Naive thymus-derived CD8-positive, alpha-beta T cell (primary cell): ENCODE measurements at regions not wholly inside any gene's neighbourhood (a gene's known extent, or its start where the extent isn't known, plus 50 kb on each side); places are given as distances from the start of the nearest gene placed in this dataset.

Source experiments
- ATAC-seq, 2 donors: fragments of 150-1000 bp; cut with Tn5 transposase in 1 of 2; sonication (Bioruptor Pico), chemical (Tn5 transposase) in 1 of 2; 1 replicate in 1 of 2; 2 replicates in 1 of 2; pipeline ENCODE4 v1.10.0; 2021; ENCODE audit warnings: mild to moderate bottlenecking in 2 of 2, moderate library complexity in 2 of 2
- POLR2A ChIA-PET: fragments of 350-600 bp; sonication (Branson Sonifier 250); formaldehyde crosslinking; loops from one replicate; lab custom pipeline; 2021; ENCODE audit warnings: antibody characterized with exemption; lab: Charles Lee
- DNase-seq, 10 donors: peaks; one replicate each; pipeline versions ENCODE4 v3.0.0 to v3.0.0-alpha.2; 2020 to 2022
- H3K27ac Mint-ChIP-seq, 10 donors: one replicate each; pipeline ENCODE4 v1.8.0; 2020 to 2022; ENCODE audit warnings: mild to moderate bottlenecking in 10 of 10, mixed read lengths in 10 of 10, moderate library complexity in 4 of 10, inconsistent platforms in 1 of 10
- H3K27me3 Mint-ChIP-seq, 5 donors: one replicate each; pipeline ENCODE4 v1.8.0; 2021 to 2022; ENCODE audit warnings: mixed read lengths in 5 of 5
- H3K36me3 Mint-ChIP-seq, 3 donors: one replicate each; pipeline ENCODE4 v1.8.0; 2020 to 2022; ENCODE audit warnings: mixed read lengths in 3 of 3, mild to moderate bottlenecking in 2 of 3, inconsistent platforms in 1 of 3
- H3K4me1 Mint-ChIP-seq, 4 donors: one replicate each; pipeline ENCODE4 v1.8.0; 2021 to 2022; ENCODE audit warnings: mixed read lengths in 4 of 4
- H3K4me3 Mint-ChIP-seq, 10 donors: one replicate each; pipeline ENCODE4 v1.8.0; 2020 to 2022; ENCODE audit warnings: mild to moderate bottlenecking in 10 of 10, mixed read lengths in 10 of 10, moderate library complexity in 6 of 10, inconsistent platforms in 1 of 10
- H3K9me3 Mint-ChIP-seq, 9 donors: one replicate each; pipeline ENCODE4 v1.8.0; 2020 to 2022; ENCODE audit warnings: mixed read lengths in 9 of 9, mild to moderate bottlenecking in 3 of 9, inconsistent platforms in 1 of 9, moderate library complexity in 1 of 9

GRCh38 chr2:226611196-226611943, 188.2 kb downstream of the IRS1 start:
- Mint-ChIP-seq H3K27me3 (peaks cover 1 to 13% (median 10%) of the 10 kb centered on the region in 5 donors), H3K36me3 (no peaks in the 10 kb centered on the region), H3K4me1 (peaks cover 0 to 4% (median 0%) of the 10 kb centered on the region in 4 donors), H3K4me3 (no peak overlapping the region), H3K27ac (no peak overlapping the region), H3K9me3 (no peaks in the 10 kb centered on the region)
- no peak for ATAC-seq
- DNase-seq, result no peak
- POLR2A ChIA-PET, result no interaction called here

- Mint-ChIP-seq H3K27me3 (peaks cover 4 to 28% (median 15%) of the 10 kb centered on the region in 5 donors), H3K4me1 (peaks cover 0 to 4% (median 0%) of the 10 kb centered on the region in 4 donors), H3K4me3 (no peak overlapping the region), H3K36me3 (no peaks in the 10 kb centered on the region), H3K9me3 (no peaks in the 10 kb centered on the region), H3K27ac (no peak overlapping the region)
- DNase-seq (no peak), ATAC-seq (no peak)
- POLR2A ChIA-PET, result no interaction called here
Measured at GRCh38 chr2:226609366-226609765, 190.3 kb downstream of the IRS1 start.

GRCh38 chr2:226608451-226608850, 191.2 kb downstream of the IRS1 start:
- DNase-seq (no peak), ATAC-seq (no peak)
- Mint-ChIP-seq H3K4me1 (peaks cover 0 to 4% (median 0%) of the 10 kb centered on the region in 4 donors), H3K9me3 (no peaks in the 10 kb centered on the region), H3K36me3 (no peaks in the 10 kb centered on the region), H3K4me3 (no peak overlapping the region), H3K27ac (no peak overlapping the region), H3K27me3 (peaks cover 4 to 37% (median 16%) of the 10 kb centered on the region in 5 donors)
- POLR2A ChIA-PET, result no interaction called here

- ATAC-seq, result no peak
- no peak for DNase-seq
- Mint-ChIP-seq H3K27me3 (peaks cover 3 to 40% (median 12%) of the 10 kb centered on the region in 5 donors), H3K9me3 (no peaks in the 10 kb centered on the region), H3K36me3 (no peaks in the 10 kb centered on the region), H3K4me3 (no peak overlapping the region), H3K4me1 (peaks cover 0 to 4% (median 0%) of the 10 kb centered on the region in 4 donors), H3K27ac (no peak overlapping the region)
- POLR2A ChIA-PET, result no interaction called here
Measured at GRCh38 chr2:226607379-226607778, 192.2 kb downstream of the IRS1 start.

- Mint-ChIP-seq H3K27ac (peak overlapping the region in 1 of 10 donors; percentile 11), H3K4me3 (no peak overlapping the region), H3K4me1 (peaks cover 0 to 4% (median 0%) of the 10 kb centered on the region in 4 donors), H3K36me3 (no peaks in the 10 kb centered on the region), H3K27me3 (peaks cover 3 to 44% (median 14%) of the 10 kb centered on the region in 5 donors), H3K9me3 (no peaks in the 10 kb centered on the region)
- ATAC-seq, result no peak
- no peak for DNase-seq
- POLR2A ChIA-PET, result no interaction called here
Measured at GRCh38 chr2:226605642-226606041, 194.0 kb downstream of the IRS1 start.

DNA sequence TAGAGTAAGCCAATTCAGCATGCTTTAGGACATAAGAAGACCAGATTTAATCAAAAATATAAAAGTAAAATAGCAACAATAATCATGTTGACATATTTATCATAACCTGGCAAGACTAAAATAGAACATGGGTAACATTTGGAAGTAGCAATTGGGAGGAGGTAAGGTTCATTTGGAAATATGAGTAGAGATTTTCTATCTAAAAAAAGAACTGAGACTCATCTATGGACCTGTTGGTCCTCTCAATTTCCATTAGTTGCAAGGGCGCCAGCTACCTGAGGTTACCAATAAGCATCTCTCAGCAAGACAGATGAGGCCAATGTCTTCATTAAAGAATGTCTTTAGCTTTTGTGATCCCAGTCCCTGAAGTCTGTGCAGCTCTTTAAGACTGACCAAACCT, 196.0 kb downstream of the IRS1 start:
- no peak for DNase-seq
- ATAC-seq, result no peak
- Mint-ChIP-seq H3K4me3 (no peak overlapping the region), H3K9me3 (no peaks in the 10 kb centered on the region), H3K36me3 (no peaks in the 10 kb centered on the region), H3K27ac (no peak overlapping the region), H3K4me1 (peaks cover 0 to under 1% (median 0%) of the 10 kb centered on the region in 4 donors), H3K27me3 (peaks cover 7 to 53% (median 20%) of the 10 kb centered on the region in 5 donors)
- POLR2A ChIA-PET, result no interaction called here

DNA sequence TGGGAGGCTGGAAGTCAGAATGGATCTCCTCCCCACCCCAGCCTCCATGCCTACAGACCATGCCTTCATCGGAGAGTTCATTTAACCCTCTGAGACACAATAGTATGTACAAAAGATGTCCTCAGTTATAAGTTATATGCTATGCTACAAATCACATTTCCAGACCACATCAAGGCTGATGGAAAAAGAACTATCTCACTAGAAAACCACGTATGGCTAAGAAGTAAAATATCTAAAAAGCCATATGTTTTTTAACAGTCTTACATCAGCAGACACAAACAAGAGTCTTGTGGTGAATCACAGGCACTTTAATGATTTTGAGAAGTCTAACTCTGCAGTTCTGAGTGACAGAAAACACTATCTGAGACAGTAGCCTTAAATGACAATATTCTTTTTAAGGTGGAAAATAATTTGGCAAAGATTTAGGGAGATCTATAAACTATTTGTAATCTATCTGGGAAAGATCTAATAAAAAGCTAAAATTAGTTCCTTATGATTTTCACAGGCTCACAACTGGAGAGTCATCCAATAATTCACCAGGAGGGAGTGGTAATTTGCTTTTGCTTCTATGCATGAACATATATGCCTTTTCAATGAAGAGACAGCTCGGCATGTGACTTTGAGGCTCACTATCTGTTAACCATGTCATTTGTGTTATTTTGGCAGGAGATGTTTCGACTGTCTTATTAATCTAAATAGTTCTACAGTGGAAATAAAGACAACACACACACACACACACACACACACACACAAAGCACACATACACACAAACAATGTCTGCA, 197.5 kb downstream of the IRS1 start:
- no peaks in the 10 kb centered on the region for H3K9me3 Mint-ChIP-seq

DNA sequence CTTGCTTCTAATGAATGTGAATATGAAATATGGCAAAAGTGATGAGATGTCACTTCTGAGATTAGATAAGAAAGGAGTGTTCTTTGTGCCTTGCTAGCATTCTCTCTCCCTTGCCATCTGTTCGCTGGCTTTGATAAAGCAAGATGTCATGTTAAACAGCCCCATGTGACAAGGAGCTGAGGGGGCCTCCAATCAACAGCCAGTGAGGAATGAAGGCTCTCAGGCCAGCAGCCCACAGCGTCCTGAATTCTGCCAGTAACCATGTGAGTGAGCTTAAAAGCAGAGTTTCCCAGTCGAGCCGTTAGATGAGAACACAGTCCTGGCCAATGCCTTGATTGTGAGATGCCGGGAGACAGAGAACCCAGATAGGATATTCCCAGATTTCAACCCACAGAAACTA, 198.8 kb downstream of the IRS1 start:
- POLR2A ChIA-PET, result no interaction called here
- DNase-seq (no peak), ATAC-seq (no peak)
- Mint-ChIP-seq H3K9me3 (peaks cover 0 to 3% (median 0%) of the 10 kb centered on the region in 9 donors), H3K36me3 (peaks cover 0 to 5% (median 0%) of the 10 kb centered on the region in 3 donors), H3K4me3 (no peak overlapping the region), H3K27me3 (peaks cover 12 to 69% (median 27%) of the 10 kb centered on the region in 5 donors), H3K4me1 (no peaks in the 10 kb centered on the region), H3K27ac (no peak overlapping the region)

More for the DNA sequence above, 197.5 kb downstream of the IRS1 start:
- DNase-seq (no peak), ATAC-seq (no peak)
- no peak overlapping the region for H3K27ac Mint-ChIP-seq
- no peaks in the 10 kb centered on the region for H3K36me3 Mint-ChIP-seq
- POLR2A ChIA-PET, result no interaction called here
- no peak overlapping the region for H3K4me3 Mint-ChIP-seq
- H3K27me3 Mint-ChIP-seq, result peaks cover 9 to 60% (median 24%) of the 10 kb centered on the region in 5 donors
- no peaks in the 10 kb centered on the region for H3K4me1 Mint-ChIP-seq

DNA sequence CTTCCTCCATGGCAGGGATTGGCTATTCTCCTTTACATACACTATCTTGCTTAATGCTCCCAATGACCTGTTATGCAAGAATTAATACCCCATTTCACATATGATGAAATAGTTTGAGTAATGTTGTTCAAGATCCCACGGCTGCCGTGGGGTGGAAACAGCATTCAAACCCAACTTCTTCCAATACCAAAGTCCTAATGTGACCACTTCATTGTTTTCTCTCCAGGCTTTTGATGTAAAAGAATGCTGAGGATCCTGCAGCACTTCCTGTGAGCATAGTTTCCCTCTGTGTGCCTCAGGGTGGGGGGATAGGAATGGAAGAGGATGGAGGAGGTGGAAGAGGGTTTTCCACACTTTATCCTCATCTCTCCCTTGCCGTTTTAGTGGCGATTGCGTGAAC, 199.4 kb downstream of the IRS1 start:
- no peak overlapping the region for H3K27ac Mint-ChIP-seq
- H3K4me1 Mint-ChIP-seq, result no peaks in the 10 kb centered on the region
- peaks cover 12 to 68% (median 30%) of the 10 kb centered on the region in 5 donors for H3K27me3 Mint-ChIP-seq
- H3K9me3 Mint-ChIP-seq, result peaks cover 0 to 4% (median under 1%) of the 10 kb centered on the region in 9 donors
- POLR2A ChIA-PET, result no interaction called here
- DNase-seq, result no peak
- peaks cover 0 to 7% (median 0%) of the 10 kb centered on the region in 3 donors for H3K36me3 Mint-ChIP-seq
- ATAC-seq, result no peak
- H3K4me3 Mint-ChIP-seq, result no peak overlapping the region

DNA sequence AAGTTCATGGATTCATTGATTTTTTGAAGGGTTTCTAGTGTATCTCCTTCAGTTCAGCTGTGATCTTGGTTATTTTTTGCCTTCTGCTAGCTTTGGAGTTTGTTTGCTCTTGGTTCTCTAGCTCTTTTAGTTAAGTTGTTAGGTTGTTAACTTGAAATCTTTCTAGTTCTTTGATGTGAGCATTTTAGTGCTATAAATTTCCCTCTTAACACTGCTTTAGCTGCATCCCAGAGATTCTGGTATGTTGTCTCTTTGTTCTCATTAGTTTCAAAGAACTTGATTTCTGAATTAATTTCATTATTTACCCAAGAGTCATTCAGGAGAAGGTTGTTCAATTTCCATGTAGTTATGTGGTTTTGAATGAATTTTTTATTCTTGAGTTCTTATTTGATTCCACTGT, 210.6 kb downstream of the IRS1 start:
- Mint-ChIP-seq H3K9me3 (peaks cover 0 to 4% (median 0%) of the 10 kb centered on the region in 9 donors), H3K36me3 (peaks cover 0 to 7% (median 5%) of the 10 kb centered on the region in 3 donors), H3K27me3 (peaks cover 3 to 19% (median 13%) of the 10 kb centered on the region in 5 donors), H3K27ac (no peak overlapping the region), H3K4me1 (no peaks in the 10 kb centered on the region), H3K4me3 (no peak overlapping the region)
- POLR2A ChIA-PET, result no interaction called here
- ATAC-seq, result no peak
- no peak for DNase-seq

DNA sequence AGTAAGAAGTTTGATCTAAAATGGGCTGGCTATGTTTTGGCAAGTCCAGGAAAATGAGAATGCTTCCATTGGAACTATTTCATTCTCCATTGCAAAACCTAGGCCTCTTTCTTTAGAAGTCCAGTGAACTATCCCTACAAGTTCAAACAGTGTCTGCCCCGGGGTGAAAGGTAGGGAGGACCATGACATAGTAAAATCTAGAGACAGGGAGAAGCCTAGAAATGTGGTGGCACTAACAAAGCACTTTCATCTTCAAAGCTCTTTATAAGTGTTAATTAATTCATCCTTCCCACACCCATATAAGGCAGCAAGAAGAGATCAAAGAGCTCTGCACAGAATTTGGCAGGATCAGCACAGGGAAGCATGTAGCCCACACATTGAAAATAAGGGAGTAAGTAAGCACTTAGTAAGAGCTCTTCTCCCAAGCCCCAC, 214.5 kb downstream of the IRS1 start:
- Mint-ChIP-seq H3K9me3 (peaks cover 0 to 6% (median 0%) of the 10 kb centered on the region in 9 donors), H3K27ac (no peak overlapping the region), H3K27me3 (peaks cover 10 to 28% (median 23%) of the 10 kb centered on the region in 5 donors), H3K4me3 (no peak overlapping the region), H3K36me3 (no peaks in the 10 kb centered on the region), H3K4me1 (peaks cover 0 to 3% (median 0%) of the 10 kb centered on the region in 4 donors)
- ATAC-seq, result no peak
- no peak for DNase-seq
- POLR2A ChIA-PET, result no interaction called here

- H3K4me3 Mint-ChIP-seq, result no peak overlapping the region
- ATAC-seq (no peak), DNase-seq (no peak)
- peaks cover 10 to 28% (median 23%) of the 10 kb centered on the region in 5 donors for H3K27me3 Mint-ChIP-seq
- H3K27ac Mint-ChIP-seq, result no peak overlapping the region
- no peaks in the 10 kb centered on the region for H3K36me3 Mint-ChIP-seq
- peaks cover 0 to 3% (median 0%) of the 10 kb centered on the region in 4 donors for H3K4me1 Mint-ChIP-seq
- peaks cover 0 to 6% (median 0%) of the 10 kb centered on the region in 9 donors for H3K9me3 Mint-ChIP-seq
- POLR2A ChIA-PET, result no interaction called here
Measured at GRCh38 chr2:226584518-226585055, 215.0 kb downstream of the IRS1 start.

GRCh38 chr2:226583715-226584114, 215.9 kb downstream of the IRS1 start:
- Mint-ChIP-seq H3K4me3 (no peak overlapping the region), H3K4me1 (peaks cover 0 to 3% (median 0%) of the 10 kb centered on the region in 4 donors), H3K9me3 (peaks cover 0 to 6% (median 0%) of the 10 kb centered on the region in 9 donors), H3K27ac (no peak overlapping the region), H3K27me3 (peaks cover 10 to 28% (median 23%) of the 10 kb centered on the region in 5 donors), H3K36me3 (no peaks in the 10 kb centered on the region)
- DNase-seq, result no peak
- no peak for ATAC-seq
- POLR2A ChIA-PET, result no interaction called here
